Panc1 (cell line): ENCODE measurements at regions not wholly inside any gene's neighbourhood (a gene's known extent, or its start where the extent isn't known, plus 50 kb on each side); places are given as distances from the start of the nearest gene placed in this dataset.

ENCODE experiments used
- POLR2AphosphoS5 ChIP-seq: IDR thresholded peaks from 2 replicates; pipeline ENCODE4 v1.6.1; 2012; ENCODE audit warnings: mild to moderate bottlenecking, low read depth, low read length, moderate library complexity
- SIN3A ChIP-seq: IDR thresholded peaks from 2 replicates; pipeline ENCODE4 v1.6.1; 2012; ENCODE audit warnings: low read depth, mild to moderate bottlenecking, low read length, moderate library complexity, borderline replicate concordance; ENCODE audit not compliant: insufficient read depth
- TF ChIP-seq, protein P1 (sequence below): fragments of 450-650 bp; IDR thresholded peaks from 2 replicates; pipeline ENCODE4 v1.5.1; 2017; ENCODE audit warnings: mild to moderate bottlenecking
- TF ChIP-seq, protein P2 (sequence below), 2 experiments: IDR thresholded peaks; 2 replicates each; pipeline ENCODE4 v1.6.1; 2011 to 2012; ENCODE audit warnings: low read depth in 2 of 2, control low read depth in 1 of 2, low read length in 1 of 2, mild to moderate bottlenecking in 1 of 2, moderate library complexity in 1 of 2; ENCODE audit not compliant: insufficient read depth in 1 of 2

DNA sequence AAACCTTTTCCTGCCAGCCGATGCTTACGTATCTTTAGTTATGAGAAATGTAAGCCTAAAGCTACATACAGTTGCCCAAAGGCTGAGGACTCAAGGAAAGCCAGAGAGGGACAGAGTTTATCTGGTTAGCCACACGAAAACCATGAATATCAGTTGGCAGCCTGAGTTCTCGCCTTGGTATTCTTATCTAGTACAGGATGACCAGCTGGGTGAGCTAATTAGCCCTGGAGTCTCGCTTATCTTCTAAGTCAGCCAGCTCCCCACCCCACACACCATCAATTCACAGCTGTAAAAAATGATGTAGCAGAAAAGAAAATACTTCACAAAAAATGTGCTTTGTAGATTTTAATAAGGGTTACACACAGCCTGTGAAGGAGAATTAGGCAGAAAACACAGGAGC lies 617.5 kb upstream of the SOX11 start:
- TF ChIP-seq, protein P1, sequence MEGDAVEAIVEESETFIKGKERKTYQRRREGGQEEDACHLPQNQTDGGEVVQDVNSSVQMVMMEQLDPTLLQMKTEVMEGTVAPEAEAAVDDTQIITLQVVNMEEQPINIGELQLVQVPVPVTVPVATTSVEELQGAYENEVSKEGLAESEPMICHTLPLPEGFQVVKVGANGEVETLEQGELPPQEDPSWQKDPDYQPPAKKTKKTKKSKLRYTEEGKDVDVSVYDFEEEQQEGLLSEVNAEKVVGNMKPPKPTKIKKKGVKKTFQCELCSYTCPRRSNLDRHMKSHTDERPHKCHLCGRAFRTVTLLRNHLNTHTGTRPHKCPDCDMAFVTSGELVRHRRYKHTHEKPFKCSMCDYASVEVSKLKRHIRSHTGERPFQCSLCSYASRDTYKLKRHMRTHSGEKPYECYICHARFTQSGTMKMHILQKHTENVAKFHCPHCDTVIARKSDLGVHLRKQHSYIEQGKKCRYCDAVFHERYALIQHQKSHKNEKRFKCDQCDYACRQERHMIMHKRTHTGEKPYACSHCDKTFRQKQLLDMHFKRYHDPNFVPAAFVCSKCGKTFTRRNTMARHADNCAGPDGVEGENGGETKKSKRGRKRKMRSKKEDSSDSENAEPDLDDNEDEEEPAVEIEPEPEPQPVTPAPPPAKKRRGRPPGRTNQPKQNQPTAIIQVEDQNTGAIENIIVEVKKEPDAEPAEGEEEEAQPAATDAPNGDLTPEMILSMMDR, result no peak
- TF ChIP-seq POLR2AphosphoS5 (no peak), SIN3A (no peak)
- TF ChIP-seq, protein P2, sequence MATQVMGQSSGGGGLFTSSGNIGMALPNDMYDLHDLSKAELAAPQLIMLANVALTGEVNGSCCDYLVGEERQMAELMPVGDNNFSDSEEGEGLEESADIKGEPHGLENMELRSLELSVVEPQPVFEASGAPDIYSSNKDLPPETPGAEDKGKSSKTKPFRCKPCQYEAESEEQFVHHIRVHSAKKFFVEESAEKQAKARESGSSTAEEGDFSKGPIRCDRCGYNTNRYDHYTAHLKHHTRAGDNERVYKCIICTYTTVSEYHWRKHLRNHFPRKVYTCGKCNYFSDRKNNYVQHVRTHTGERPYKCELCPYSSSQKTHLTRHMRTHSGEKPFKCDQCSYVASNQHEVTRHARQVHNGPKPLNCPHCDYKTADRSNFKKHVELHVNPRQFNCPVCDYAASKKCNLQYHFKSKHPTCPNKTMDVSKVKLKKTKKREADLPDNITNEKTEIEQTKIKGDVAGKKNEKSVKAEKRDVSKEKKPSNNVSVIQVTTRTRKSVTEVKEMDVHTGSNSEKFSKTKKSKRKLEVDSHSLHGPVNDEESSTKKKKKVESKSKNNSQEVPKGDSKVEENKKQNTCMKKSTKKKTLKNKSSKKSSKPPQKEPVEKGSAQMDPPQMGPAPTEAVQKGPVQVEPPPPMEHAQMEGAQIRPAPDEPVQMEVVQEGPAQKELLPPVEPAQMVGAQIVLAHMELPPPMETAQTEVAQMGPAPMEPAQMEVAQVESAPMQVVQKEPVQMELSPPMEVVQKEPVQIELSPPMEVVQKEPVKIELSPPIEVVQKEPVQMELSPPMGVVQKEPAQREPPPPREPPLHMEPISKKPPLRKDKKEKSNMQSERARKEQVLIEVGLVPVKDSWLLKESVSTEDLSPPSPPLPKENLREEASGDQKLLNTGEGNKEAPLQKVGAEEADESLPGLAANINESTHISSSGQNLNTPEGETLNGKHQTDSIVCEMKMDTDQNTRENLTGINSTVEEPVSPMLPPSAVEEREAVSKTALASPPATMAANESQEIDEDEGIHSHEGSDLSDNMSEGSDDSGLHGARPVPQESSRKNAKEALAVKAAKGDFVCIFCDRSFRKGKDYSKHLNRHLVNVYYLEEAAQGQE (IDR thresholded peaks at IDR 0.05; ENCODE audit: insufficient read depth in 1 of 2, low read depth in 2 of 2, low read length in 1 of 2), result no peak
